Thoracic aorta (tissue), 2 donors: ENCODE measurements at regions not wholly inside any gene's neighbourhood (a gene's known extent, or its start where the extent isn't known, plus 50 kb on each side); places are given as distances from the start of the nearest gene placed in this dataset.

ENCODE experiments used
- ATAC-seq: fragments of 150-250 bp; one replicate; pipeline ENCODE4 v1.8.0; 2017; ENCODE audit warnings: low read depth; ENCODE audit not compliant: insufficient number of reproducible peaks, low FRiP score
- DNase-seq: peaks from one replicate; pipeline ENCODE4 v3.0.0-alpha.2; 2020; ENCODE audit warnings: low spot score
- H3K27ac ChIP-seq, 2 donors: fragments of 200-600 bp; sonication (generic); 1 replicate in 1 of 2; 2 replicates in 1 of 2; pipeline ENCODE4 v1.5.1; 2016; ENCODE audit warnings: mild to moderate bottlenecking in 2 of 2, moderate library complexity in 2 of 2
- H3K27me3 ChIP-seq: fragments of 200-600 bp; sonication (generic); replicated peaks from 2 replicates; pipeline ENCODE4 v1.6.0; 2016; ENCODE audit warnings: mild to moderate bottlenecking; ENCODE audit not compliant: insufficient read depth
- H3K36me3 ChIP-seq: fragments of 200-600 bp; sonication (generic); one replicate; pipeline ENCODE4 v1.5.1; 2016
- H3K4me1 ChIP-seq, 2 donors: fragments of 200-600 bp; sonication (generic); 1 replicate in 1 of 2; 2 replicates in 1 of 2; pipeline versions ENCODE4 v1.5.1 to v1.6.0; 2016; ENCODE audit warnings: low read depth in 2 of 2, mild to moderate bottlenecking in 1 of 2; ENCODE audit not compliant: control insufficient read depth in 1 of 2
- H3K4me3 ChIP-seq: fragments of 200-600 bp; sonication (generic); 2 replicates; pipeline ENCODE4 v1.5.1; 2016; ENCODE audit warnings: mild to moderate bottlenecking
- H3K9me3 ChIP-seq: fragments of 200-600 bp; sonication (generic); 2 replicates; pipeline ENCODE4 v1.5.1; 2016
- CTCF ChIP-seq: fragments of 200-600 bp; sonication (generic); IDR thresholded peaks from one replicate; pipeline ENCODE4 v1.5.1; 2019; ENCODE audit warnings: antibody characterized with exemption

- DNase-seq = no peak
- no peak overlapping the region for H3K27ac ChIP-seq
Measured at GRCh38 chrX:140360284-140360683, 144.6 kb downstream of the SOX3 start.

GRCh38 chrX:140355922-140356321, 148.9 kb downstream of the SOX3 start:
- ATAC-seq = no peak
- Histone ChIP-seq H3K4me1 (no peaks in the 10 kb centered on the region), H3K9me3 (no peaks in the 10 kb centered on the region), H3K4me3 (no peak overlapping the region), H3K27me3 (no peaks in the 10 kb centered on the region), H3K36me3 (no peaks in the 10 kb centered on the region), H3K27ac (no peak overlapping the region)
- TF ChIP-seq CTCF = no peak
- no peak for DNase-seq

More at GRCh38 chrX:140360284-140360683, 144.6 kb downstream of the SOX3 start:
- Histone ChIP-seq H3K4me3 (no peak overlapping the region), H3K36me3 (no peaks in the 10 kb centered on the region), H3K9me3 (no peaks in the 10 kb centered on the region), H3K4me1 (no peaks in the 10 kb centered on the region), H3K27me3 (no peaks in the 10 kb centered on the region)
- ATAC-seq = no peak
- TF ChIP-seq CTCF = no peak

GRCh38 chrX:140355429-140355828, 149.4 kb downstream of the SOX3 start:
- H3K9me3 ChIP-seq = no peaks in the 10 kb centered on the region
- no peaks in the 10 kb centered on the region for H3K4me1 ChIP-seq
- H3K27me3 ChIP-seq = no peaks in the 10 kb centered on the region
- ATAC-seq (no peak), DNase-seq (no peak)
- no peak overlapping the region for H3K4me3 ChIP-seq
- no peak for TF ChIP-seq CTCF
- H3K36me3 ChIP-seq = no peaks in the 10 kb centered on the region
- no peak overlapping the region for H3K27ac ChIP-seq

- no peak for TF ChIP-seq CTCF
- ATAC-seq = no peak
- no peaks in the 10 kb centered on the region for H3K9me3 ChIP-seq
- H3K27ac ChIP-seq = no peak overlapping the region
- no peaks in the 10 kb centered on the region for H3K27me3 ChIP-seq
- no peaks in the 10 kb centered on the region for H3K36me3 ChIP-seq
- H3K4me1 ChIP-seq = no peaks in the 10 kb centered on the region
- DNase-seq = no peak
- no peak overlapping the region for H3K4me3 ChIP-seq
Measured at GRCh38 chrX:140354431-140355120, 150.3 kb downstream of the SOX3 start.

GRCh38 chrX:140346729-140347128, 158.1 kb downstream of the SOX3 start:
- H3K9me3 ChIP-seq = no peaks in the 10 kb centered on the region
- no peak for ATAC-seq
- no peak overlapping the region for H3K27ac ChIP-seq
- H3K27me3 ChIP-seq = no peaks in the 10 kb centered on the region
- no peak for DNase-seq
- no peak for TF ChIP-seq CTCF
- H3K4me1 ChIP-seq = no peaks in the 10 kb centered on the region
- H3K36me3 ChIP-seq = no peaks in the 10 kb centered on the region
- H3K4me3 ChIP-seq = no peak overlapping the region
